ENCODE measurements at regions not wholly inside any gene's neighbourhood (a gene's known extent, or its start where the extent isn't known, plus 50 kb on each side); places are given as distances from the start of the nearest gene placed in this dataset.

DNA sequence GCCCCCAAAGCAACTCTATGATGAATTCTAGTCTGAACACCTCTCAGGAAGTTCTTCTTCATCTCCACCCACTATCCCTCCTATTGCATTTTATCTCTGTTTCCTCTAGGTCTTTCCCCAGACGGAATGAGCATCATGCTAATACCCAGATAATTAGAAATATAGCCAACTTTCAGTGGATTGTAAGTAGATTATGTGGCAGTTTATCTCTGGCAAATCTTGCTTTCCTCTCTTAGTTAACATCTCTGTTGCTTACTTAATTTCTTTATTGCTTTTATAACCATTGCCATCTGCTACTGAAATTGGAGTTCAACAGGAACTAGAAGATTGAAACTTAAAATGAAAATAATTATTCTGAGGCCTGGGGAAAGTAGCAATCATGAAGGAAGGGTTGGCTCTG is 378.6 kb downstream of the RPS6KC1 start:
- no peak overlapping the region for H3K4me3 ChIP-seq (ENCODE audit: control insufficient read depth, low read depth, low read length)
- TF ChIP-seq, protein P1, sequence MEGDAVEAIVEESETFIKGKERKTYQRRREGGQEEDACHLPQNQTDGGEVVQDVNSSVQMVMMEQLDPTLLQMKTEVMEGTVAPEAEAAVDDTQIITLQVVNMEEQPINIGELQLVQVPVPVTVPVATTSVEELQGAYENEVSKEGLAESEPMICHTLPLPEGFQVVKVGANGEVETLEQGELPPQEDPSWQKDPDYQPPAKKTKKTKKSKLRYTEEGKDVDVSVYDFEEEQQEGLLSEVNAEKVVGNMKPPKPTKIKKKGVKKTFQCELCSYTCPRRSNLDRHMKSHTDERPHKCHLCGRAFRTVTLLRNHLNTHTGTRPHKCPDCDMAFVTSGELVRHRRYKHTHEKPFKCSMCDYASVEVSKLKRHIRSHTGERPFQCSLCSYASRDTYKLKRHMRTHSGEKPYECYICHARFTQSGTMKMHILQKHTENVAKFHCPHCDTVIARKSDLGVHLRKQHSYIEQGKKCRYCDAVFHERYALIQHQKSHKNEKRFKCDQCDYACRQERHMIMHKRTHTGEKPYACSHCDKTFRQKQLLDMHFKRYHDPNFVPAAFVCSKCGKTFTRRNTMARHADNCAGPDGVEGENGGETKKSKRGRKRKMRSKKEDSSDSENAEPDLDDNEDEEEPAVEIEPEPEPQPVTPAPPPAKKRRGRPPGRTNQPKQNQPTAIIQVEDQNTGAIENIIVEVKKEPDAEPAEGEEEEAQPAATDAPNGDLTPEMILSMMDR (IDR thresholded peaks at IDR 0.05; ENCODE audit: control insufficient read depth, insufficient read depth, low read depth, low read length, missing control alignments): no peak

DNA sequence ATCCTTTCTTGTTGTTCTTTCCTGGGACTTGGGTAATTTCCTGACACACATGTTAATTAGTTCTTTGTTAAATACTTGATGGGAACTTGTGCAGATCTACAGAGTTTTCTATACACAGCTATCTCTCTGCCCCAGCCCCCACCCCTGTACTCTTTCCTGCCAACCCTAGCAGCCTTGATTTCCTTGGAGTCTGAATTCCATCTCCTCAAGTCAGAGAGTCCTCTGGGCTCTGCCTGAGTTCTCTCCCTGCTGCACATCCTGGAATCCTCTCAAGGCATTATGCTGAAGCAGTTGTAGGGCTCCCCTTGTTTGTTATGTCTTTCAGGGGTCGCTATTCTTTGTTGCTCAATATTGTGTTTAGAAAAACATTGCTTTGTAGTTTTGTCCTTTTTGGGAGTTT is 384.7 kb downstream of the RPS6KC1 start:
- no peak for DNase-seq (ENCODE audit: low read depth)
- TF ChIP-seq, protein P1 (IDR thresholded peaks at IDR 0.05; ENCODE audit: control insufficient read depth, insufficient read depth, low read depth, low read length, missing control alignments): no peak
- H3K4me3 ChIP-seq (ENCODE audit: control insufficient read depth, low read depth, low read length): no peak overlapping the region

More for the DNA sequence above, 378.6 kb downstream of the RPS6KC1 start:
- no peak for DNase-seq (ENCODE audit: low read depth)

DNA sequence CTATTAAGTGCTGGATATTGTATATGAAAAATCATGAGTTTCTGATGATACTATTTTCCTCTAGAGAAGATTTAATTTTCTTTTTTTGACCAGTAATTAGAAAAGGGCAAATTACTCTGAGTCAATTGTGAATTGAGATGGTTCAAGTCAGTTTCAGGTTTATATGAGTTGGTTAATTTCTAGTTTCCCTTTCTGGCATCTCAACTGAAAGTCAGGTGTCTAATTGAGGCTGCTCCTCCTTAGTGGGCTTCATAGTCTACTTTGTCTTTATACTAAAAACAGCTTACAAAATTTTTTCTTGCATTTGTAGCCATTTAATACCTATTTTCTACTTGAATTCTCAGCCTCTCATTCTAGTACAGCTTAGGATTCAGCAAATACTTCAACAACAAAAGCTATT is 387.3 kb downstream of the RPS6KC1 start:
- TF ChIP-seq, protein P1 (IDR thresholded peaks at IDR 0.05; ENCODE audit: control insufficient read depth, insufficient read depth, low read depth, low read length, missing control alignments): no peak
- DNase-seq (ENCODE audit: low read depth): no peak
- H3K4me3 ChIP-seq (ENCODE audit: control insufficient read depth, low read depth, low read length): no peak overlapping the region

DNA sequence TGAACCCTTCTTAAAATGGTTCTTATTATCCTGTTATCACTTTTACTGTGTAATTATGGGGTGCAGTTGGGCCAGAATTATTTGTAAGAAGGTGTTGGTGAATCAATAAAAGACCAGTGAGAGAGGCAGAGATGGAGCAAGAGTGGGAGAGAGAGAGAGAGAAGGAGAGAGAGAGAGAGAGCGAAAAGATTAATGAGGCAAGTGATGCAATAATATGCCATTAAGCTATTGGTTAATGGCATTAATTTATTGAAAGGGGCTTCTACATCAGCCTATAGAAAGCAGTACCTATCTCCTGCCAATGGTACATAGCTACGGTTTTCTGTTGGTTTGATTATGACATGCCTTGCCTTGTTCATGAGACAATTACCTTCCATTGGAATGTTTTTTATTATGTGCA is 388.7 kb downstream of the RPS6KC1 start:
- no peak for DNase-seq (ENCODE audit: low read depth)
- H3K4me3 ChIP-seq (ENCODE audit: control insufficient read depth, low read depth, low read length): no peak overlapping the region
- TF ChIP-seq, protein P1 (IDR thresholded peaks at IDR 0.05; ENCODE audit: control insufficient read depth, insufficient read depth, low read depth, low read length, missing control alignments): no peak

DNA sequence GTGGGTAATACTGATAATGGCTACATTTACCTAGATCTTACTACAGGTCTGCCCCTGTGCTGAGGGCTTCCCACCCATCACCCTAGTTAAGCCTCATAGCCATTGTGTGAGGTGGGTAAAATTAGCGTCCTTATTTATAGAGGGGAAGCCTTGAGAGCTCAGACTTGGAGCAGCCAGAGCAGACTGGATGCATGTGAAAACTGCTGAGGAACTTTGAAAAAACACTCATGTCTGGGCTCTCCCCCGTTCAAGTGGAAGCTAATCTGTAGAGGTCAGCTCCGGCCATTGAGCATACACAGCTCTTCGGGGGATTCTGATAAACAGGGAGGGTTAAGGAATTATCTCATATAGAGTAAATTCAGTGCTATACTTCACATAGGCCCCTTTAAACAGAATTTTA is 389.7 kb downstream of the RPS6KC1 start:
- DNase-seq (ENCODE audit: low read depth): no peak
- H3K4me3 ChIP-seq (ENCODE audit: control insufficient read depth, low read depth, low read length): no peak overlapping the region
- TF ChIP-seq, protein P1 (IDR thresholded peaks at IDR 0.05; ENCODE audit: control insufficient read depth, insufficient read depth, low read depth, low read length, missing control alignments): no peak

DNA sequence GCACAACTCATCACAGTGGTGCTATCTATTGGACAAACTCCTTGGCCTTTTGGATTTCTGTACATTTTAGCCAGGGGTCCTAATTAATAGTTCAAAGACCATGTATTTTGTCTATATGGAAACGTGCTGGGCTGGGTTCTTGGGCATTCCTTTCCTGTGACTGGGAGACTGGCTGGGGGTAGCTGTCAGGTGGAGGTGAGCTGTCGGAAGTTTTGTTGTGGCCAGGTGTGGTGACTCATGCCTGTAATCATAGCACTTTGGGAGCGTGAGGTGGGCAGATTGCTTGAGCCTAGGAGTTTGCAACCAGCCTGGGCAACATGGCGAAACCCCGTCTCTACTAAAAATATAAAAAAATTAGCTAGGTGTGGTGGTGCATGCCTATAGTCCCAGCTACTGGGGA is 392.4 kb downstream of the RPS6KC1 start:
- no peak for DNase-seq (ENCODE audit: low read depth)
- TF ChIP-seq, protein P1 (IDR thresholded peaks at IDR 0.05; ENCODE audit: control insufficient read depth, insufficient read depth, low read depth, low read length, missing control alignments): no peak
- no peak overlapping the region for H3K4me3 ChIP-seq (ENCODE audit: control insufficient read depth, low read depth, low read length)

DNA sequence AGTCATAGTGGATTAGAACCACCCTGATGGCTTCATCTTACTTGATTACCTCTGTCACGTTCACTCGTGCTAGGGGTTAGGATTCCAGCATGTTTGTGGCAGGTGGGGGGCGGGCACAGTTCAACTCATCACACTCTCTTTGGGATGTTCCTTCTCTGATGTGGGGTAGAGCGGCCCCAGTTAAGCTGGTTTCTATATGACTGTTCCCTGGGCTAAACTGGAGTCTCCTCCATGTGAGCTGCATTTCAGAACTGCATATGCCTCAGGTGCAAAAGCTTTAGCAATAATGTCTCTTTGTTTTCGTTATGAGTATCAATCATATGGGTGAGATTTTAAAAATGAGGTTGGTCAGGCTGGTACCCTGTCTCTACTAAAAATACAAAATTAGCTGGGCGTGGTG is 393.2 kb downstream of the RPS6KC1 start:
- TF ChIP-seq, protein P1 (IDR thresholded peaks at IDR 0.05; ENCODE audit: control insufficient read depth, insufficient read depth, low read depth, low read length, missing control alignments): no peak
- no peak overlapping the region for H3K4me3 ChIP-seq (ENCODE audit: control insufficient read depth, low read depth, low read length)
- no peak for DNase-seq (ENCODE audit: low read depth)

Data from AG09309 (cell line).